Adrenal gland (tissue), 9 donors: ENCODE measurements at regions not wholly inside any gene's neighbourhood (a gene's known extent, or its start where the extent isn't known, plus 50 kb on each side); places are given as distances from the start of the nearest gene placed in this dataset.

Experiments used
- DNase-seq, 7 donors: peaks; one replicate each; pipeline ENCODE4 v3.0.0-alpha.2; 2019 to 2020
- H3K27ac ChIP-seq, 5 donors: fragments of 200-600 bp; sonication (generic) in 4 of 5; 1 replicate in 3 of 5; 2 replicates in 2 of 5; pipeline versions ENCODE4 v1.5.1 to v1.8.0; 2016 to 2020; ENCODE audit warnings: mild to moderate bottlenecking in 1 of 5
- H3K27me3 ChIP-seq: fragments of 200-600 bp; 2 replicates; pipeline ENCODE4 v1.8.0; 2021
- H3K36me3 ChIP-seq, 2 donors: fragments of 200-600 bp; replicated peaks in 1 of 2; 1 replicate in 1 of 2; 2 replicates in 1 of 2; pipeline versions ENCODE4 v1.5.1 to v1.8.0; 2018 to 2022
- H3K4me1 ChIP-seq, 2 donors: fragments of 200-600 bp; replicated peaks in 1 of 2; 1 replicate in 1 of 2; 2 replicates in 1 of 2; pipeline versions ENCODE4 v1.5.1 to v1.8.0; 2018 to 2021
- H3K4me3 ChIP-seq, 4 donors: fragments of 200-600 bp; sonication (generic) in 3 of 4; one replicate each; pipeline ENCODE4 v1.5.1; 2016 to 2018
- H3K9me3 ChIP-seq, 3 donors: fragments of 200-600 bp; sonication (generic) in 1 of 3; replicated peaks in 1 of 3; 1 replicate in 2 of 3; 2 replicates in 1 of 3; pipeline versions ENCODE4 v1.5.1 to v1.8.0; 2016 to 2021
- POLR2A ChIP-seq, 2 donors: fragments of 450-650 bp; IDR thresholded peaks; one replicate each; pipeline ENCODE4 v1.6.1; 2017; ENCODE audit warnings: antibody characterized with exemption in 2 of 2, mild to moderate bottlenecking in 2 of 2, moderate library complexity in 1 of 2
- WGBS, 4 donors: extraction: QIAGEN DNeasy Blood & Tissue Kit in 2 of 4; methylation state at CpG; one replicate each; pipeline versions ENCODE4 v1.1.5 to v1.1.7; 2013 to 2017; 5-methylcytosine and 5-hydroxymethylcytosine counted together
- intact Hi-C, 2 donors: fragments of 100-400 bp; cut with DNase I; formaldehyde crosslinking; loops; one replicate each; pipeline versions ENCODE4 v1.14.1 to v1.15.0; 2022 to 2023
- TF ChIP-seq, protein P1 (sequence below), 6 experiments: fragments of 450-650 bp in 4 of 6; fragments of 200-600 bp in 2 of 6; sonication (generic) in 1 of 6; IDR thresholded peaks; 1 replicate in 5 of 6; 2 replicates in 1 of 6; pipeline versions ENCODE4 v1.5.1 to v1.8.0; 2016 to 2021; ENCODE audit warnings: antibody characterized with exemption in 6 of 6, mild to moderate bottlenecking in 2 of 6, moderate library complexity in 1 of 6
- donor health status: healthy with polysubstance abuse.
- donor health status: Bipolar disorder and iron deficiency.
- donor health status: DM: yes; HTN: yes; CAD: no.
- donor health status: DM: no; HTN: no; CAD: no.
- donor health status: DM: no; HTN: no; CAD: no.

DNA sequence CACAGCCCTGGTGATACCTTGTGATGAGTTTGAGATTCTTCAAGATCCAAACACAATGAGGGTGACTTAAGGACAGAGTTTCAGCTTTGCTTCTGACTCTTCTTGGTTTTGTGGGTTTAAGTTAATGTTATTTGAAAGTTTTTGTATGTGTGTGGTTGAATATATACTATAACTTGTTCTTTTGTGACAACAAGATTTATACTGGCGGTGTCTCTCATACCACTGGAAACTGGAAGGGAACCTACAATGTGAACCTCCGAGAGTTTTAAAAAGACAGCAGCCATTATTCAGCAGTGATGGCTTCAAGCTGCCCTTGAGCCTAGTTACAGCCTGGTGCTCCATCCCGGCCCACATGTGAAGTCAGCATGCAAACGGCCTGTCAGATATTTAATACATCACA is 87.9 kb upstream of the IGF1 start:
- Histone ChIP-seq H3K27me3 (no peaks in the 10 kb centered on the region), H3K27ac (no peak overlapping the region), H3K9me3 (no peaks in the 10 kb centered on the region), H3K36me3 (no peaks in the 10 kb centered on the region), H3K4me3 (no peak overlapping the region), H3K4me1 (no peaks in the 10 kb centered on the region)
- no peak for DNase-seq
- WGBS, 4 donors = 63 to 79% (median 75%) methylated on average over 4 of the region's 4 CpGs
- intact Hi-C loops = no loop called here
- no peak for TF ChIP-seq POLR2A (IDR thresholded peaks at IDR 0.05)
- TF ChIP-seq, protein P1, sequence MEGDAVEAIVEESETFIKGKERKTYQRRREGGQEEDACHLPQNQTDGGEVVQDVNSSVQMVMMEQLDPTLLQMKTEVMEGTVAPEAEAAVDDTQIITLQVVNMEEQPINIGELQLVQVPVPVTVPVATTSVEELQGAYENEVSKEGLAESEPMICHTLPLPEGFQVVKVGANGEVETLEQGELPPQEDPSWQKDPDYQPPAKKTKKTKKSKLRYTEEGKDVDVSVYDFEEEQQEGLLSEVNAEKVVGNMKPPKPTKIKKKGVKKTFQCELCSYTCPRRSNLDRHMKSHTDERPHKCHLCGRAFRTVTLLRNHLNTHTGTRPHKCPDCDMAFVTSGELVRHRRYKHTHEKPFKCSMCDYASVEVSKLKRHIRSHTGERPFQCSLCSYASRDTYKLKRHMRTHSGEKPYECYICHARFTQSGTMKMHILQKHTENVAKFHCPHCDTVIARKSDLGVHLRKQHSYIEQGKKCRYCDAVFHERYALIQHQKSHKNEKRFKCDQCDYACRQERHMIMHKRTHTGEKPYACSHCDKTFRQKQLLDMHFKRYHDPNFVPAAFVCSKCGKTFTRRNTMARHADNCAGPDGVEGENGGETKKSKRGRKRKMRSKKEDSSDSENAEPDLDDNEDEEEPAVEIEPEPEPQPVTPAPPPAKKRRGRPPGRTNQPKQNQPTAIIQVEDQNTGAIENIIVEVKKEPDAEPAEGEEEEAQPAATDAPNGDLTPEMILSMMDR (IDR thresholded peaks at IDR 0.05) = no peak

DNA sequence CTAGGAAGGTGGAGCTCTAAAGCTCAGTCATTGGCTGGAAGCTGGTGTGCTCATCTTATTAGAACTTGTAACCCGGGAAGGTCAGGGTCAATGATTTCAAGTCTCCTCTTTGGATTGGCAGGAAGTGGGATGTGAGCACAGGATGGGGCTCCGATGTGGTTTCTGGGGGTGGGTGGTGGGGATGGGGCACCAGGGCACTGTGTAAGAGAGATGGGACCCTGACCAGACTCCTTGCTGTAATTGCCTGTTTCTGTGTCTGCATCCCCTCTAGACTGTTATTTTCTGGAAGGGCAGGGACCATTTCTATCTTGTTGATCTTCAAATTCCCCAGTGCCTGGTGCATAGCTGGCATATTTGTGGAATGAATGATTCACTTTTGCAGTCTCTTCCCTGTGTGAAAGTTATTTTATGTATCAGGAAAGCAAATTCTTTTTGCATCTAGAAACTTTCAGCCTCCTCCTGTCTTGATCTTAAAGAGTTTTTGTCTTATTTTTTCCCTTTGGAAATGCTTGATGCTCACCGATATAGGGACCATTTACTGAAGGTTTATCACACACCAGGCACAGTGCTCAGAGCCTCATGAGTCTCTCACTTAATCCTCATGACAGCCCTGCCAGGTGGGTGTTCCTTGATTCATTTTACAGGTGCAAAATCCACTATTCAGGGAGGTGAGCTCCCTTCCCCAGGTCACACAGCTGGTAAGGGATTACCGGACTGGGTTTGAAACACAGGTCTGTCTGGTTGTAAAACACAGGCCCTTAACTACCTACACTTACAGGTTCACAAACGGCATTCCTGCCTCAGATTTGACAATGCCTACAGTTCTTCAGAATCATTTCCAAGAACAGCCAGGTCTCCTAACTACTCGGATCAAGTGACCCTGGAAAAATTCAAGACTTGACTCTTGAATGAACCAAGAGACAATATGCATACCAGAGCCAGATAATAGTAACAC is 86.9 kb upstream of the IGF1 start:
- TF ChIP-seq POLR2A (IDR thresholded peaks at IDR 0.05) = no peak
- intact Hi-C loops = no loop called here
- no peaks in the 10 kb centered on the region for H3K27me3 ChIP-seq
- no peak overlapping the region for H3K4me3 ChIP-seq
- DNase-seq = no peak
- H3K9me3 ChIP-seq = no peaks in the 10 kb centered on the region
- H3K27ac ChIP-seq = no peak overlapping the region
- no peaks in the 10 kb centered on the region for H3K36me3 ChIP-seq
- H3K4me1 ChIP-seq = no peaks in the 10 kb centered on the region
- 63 to 75% (median 67%) methylated on average over 6 of the region's 6 CpGs for WGBS, 4 donors

DNA sequence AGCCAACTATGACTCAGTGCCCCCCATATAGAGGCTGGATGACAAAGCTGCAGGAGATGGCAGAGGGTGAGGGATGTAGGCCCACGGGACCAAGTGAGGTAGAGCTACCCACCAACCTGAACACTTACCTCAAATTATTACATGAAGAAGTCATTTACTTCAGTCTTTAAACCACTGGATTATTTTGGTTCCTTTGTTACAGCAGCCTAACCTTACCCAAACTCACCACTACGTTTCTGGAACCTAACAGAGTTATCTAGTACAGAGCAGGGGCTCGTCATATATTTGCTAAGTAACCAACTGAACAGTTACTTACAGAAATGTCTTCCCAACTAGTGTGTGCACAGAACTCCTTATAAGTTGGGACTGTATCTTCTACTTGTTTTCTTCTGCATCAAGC is 85.2 kb upstream of the IGF1 start:
- no peaks in the 10 kb centered on the region for H3K36me3 ChIP-seq
- intact Hi-C loops = no loop called here
- no peak overlapping the region for H3K27ac ChIP-seq
- no peak overlapping the region for H3K4me3 ChIP-seq
- no peaks in the 10 kb centered on the region for H3K27me3 ChIP-seq
- no peaks in the 10 kb centered on the region for H3K9me3 ChIP-seq
- DNase-seq = no peak
- TF ChIP-seq, protein P1 (IDR thresholded peaks at IDR 0.05) = no peak
- no peak for TF ChIP-seq POLR2A (IDR thresholded peaks at IDR 0.05)
- whole genome bisulfite sequencing, 4 donors = 69 to 82% (median 78%) methylated on average over 3 of the region's 3 CpGs
- no peaks in the 10 kb centered on the region for H3K4me1 ChIP-seq

DNA sequence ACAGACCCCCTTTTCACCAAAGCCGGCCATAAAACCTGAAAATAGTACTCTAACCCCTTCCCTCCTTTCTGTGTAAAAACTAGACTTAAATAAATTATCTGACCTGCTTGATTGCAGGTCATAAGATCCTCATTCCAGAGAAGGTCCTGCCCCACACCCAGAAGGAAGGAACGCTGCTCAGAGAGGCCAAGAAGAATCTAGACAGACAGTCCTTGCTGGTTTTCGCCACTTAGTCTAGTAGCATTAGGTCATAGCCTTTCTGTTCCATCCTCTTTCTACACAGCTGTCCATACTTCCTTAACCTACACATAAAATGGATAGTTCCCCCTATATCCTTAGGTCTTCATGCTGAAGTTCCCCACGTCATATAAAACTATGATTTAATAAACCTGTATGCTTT is 83.7 kb upstream of the IGF1 start:
- intact Hi-C loops = no loop called here
- Histone ChIP-seq H3K27me3 (no peaks in the 10 kb centered on the region), H3K9me3 (no peaks in the 10 kb centered on the region), H3K36me3 (no peaks in the 10 kb centered on the region), H3K4me1 (no peaks in the 10 kb centered on the region), H3K27ac (no peak overlapping the region), H3K4me3 (no peak overlapping the region)
- no peak for DNase-seq
- 75 to 85% (median 79%) methylated on average over 4 of the region's 4 CpGs for WGBS, 4 donors
- TF ChIP-seq, protein P1 (IDR thresholded peaks at IDR 0.05) = no peak
- no peak for TF ChIP-seq POLR2A (IDR thresholded peaks at IDR 0.05)
